NCI-H1436 (cell line): ENCODE measurements at regions not wholly inside any gene's neighbourhood (a gene's known extent, or its start where the extent isn't known, plus 50 kb on each side); places are given as distances from the start of the nearest gene placed in this dataset.
"Not testable (repeated sequence)": the region's sequence is repeated elsewhere in the genome, so short reads cannot be mapped to it uniquely, and the experiment has no call there.

Experiments used
- DNase-seq: peaks from one replicate; lab custom pipeline; 2025; lab: John Stamatoyannopoulos, UW

DNA sequence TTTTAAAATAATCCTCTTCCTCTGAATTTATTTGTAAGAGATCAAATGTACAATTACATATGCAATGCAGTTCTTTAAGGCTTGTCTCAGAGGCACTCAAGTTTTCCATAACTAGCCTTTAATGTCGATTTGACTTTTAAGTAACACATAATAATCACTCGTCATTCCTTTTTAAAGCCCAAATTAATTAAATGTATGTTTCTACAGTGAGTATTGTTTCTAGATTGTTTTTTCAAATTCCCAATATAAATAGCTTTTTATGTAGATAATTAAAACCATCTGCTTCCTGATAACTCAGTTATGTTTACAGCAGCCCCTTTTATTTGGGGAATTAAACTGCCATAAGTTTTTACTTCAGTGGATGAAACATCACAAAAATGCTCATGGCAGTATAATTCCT lies 185.1 kb downstream of the ETNK1 start:
- no peak for DNase-seq

DNA sequence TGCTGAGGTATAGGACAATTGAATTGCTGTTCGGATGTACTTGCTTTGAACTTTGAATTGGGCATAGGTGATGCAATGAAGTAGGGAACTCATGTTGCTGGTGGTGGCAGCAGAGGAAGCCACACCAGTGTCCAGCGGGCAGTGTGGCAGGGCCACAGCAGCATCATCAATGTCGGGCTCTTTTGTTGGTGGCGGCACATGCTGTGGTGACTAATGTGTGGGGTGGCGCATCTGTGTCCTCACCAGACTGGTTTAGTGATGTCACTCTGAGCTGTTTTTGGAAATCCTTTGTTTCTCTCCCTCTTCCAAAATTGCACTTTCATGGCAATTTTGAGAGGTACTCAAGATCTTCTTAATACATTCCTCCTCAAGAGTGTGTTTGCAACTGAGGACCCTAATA lies 187.6 kb downstream of the ETNK1 start:
- DNase-seq: no peak

DNA sequence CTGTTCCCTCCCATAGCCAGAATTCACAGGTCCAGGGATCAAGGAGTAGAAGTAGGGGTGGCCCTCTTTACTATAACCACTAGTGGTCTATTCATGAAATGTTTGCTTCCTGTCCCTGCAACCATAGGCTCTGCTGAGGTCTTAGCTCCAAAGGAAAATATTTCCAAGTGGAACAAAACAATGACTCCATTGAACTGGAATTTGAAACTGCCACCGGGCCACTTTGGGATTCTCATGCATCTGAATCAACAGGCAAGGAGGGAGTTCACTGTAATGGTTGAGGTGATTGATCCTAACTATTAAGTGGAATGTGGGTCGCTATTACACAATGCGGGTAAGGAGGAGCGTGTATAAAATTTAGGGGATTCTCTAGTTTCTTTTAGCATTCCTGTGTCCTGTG lies 197.0 kb downstream of the ETNK1 start:
- DNase-seq: no peak

- DNase-seq: no peak
These were observed 201.1 kb downstream of the ETNK1 start for GRCh38 chr12:22826026-22826425.

- not testable (repeated sequence) for DNase-seq
These were observed 201.5 kb downstream of the ETNK1 start for GRCh38 chr12:22826446-22826981.

DNA sequence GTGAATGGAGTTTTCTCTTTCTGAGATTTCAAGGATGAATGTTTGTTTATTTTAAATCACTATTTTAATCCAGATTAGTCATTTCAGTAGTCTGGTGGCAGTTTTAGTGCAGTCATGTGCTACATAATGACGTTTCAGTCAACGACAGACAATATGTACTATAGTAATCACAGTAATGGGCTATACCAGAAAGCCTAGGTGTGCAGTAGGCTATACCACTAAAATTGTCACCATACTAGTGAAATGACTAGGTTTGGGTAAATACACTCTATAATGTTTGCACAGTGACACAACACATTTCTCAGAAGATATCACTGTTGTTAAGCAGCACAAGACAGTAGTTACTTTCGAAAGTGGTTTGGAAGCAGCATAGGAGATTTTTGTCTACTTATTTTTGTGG lies 203.1 kb downstream of the ETNK1 start:
- DNase-seq: no peak

- DNase-seq: no peak
These were observed 210.5 kb downstream of the ETNK1 start for GRCh38 chr12:22835431-22835830.

GRCh38 chr12:22850185-22850584 lies 225.2 kb downstream of the ETNK1 start:
- no peak for DNase-seq

- no peak for DNase-seq
These were observed 226.6 kb downstream of the ETNK1 start for GRCh38 chr12:22851532-22851931.

- DNase-seq: no peak
These were observed 230.5 kb downstream of the ETNK1 start for GRCh38 chr12:22855456-22855855.

- DNase-seq: peak; percentile 27
These were observed 231.2 kb downstream of the ETNK1 start for GRCh38 chr12:22856178-22856577.

DNA sequence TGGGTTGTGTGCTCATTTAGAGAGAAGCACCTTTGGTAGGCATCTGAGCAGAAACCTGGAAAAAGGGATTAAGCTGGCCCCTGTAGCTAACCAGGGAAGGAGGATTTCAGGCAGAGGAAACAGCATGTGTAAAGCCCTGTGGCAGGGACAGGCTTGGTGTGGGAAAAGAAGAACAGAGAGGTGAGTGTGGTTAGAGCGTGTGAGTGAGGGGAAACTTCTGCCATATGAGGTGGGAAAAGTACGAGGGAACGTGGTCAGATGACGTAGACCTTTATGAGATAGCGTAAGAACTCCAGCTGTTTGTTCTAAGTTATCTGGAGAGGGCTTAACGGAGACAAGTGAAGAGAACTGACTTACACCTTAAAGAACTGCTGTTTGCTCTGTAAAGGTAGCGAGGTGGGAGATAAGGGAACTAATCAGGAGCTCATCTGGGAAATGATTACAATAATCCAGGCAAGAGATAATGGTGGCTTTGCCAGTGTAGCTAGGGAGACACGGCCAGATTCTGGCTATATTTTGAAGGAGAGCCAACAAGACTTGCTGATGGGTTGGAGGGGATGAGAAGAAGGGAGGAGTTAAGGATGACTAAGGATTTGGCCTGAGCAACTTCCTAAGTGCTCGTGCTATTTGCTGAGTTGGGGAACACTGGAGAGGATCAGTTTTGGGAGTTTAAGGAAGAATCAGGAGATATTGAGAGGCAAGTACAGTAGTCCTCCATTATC lies 234.0 kb downstream of the ETNK1 start:
- DNase-seq: no peak

GRCh38 chr12:22860926-22861325 lies 236.0 kb downstream of the ETNK1 start:
- peak; percentile 8 for DNase-seq

DNA sequence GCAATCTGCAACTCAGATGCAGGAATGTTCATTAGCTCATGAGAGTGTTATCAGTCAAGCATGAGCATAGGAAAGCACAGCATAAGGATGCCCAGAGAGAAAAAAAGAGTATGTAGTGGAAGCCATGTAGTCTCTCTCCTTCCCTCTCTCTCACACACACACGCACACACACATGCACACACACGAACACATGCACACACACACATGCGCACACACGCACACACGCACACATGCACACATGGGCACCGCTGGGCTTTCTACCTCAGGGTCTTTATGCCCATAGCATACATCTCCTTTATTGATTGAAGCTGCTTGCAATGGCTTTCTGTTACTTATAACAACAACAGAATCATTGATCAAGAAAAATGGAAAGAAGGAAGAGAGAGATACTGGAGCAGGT lies 240.9 kb downstream of the ETNK1 start:
- DNase-seq: no peak

DNA sequence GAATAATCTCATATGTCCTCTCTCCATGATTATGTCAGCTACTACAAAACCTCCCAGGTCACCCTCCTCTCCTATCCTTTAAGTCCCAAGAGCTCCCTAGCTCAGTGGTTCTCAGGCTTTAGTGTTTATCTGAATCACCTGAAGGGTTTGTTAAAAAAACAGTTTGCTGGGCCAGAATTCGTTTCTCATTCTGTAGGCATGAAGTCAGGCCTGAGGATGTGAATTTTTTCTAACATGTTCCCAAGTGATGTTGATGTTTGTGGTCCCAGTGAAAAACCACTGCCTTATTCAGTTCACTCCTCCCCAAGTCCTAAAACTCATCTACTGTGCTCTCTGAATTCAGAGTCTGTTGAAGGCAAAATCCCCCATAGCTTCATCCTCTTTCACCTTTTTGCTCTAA lies 241.4 kb downstream of the ETNK1 start:
- DNase-seq: no peak

DNA sequence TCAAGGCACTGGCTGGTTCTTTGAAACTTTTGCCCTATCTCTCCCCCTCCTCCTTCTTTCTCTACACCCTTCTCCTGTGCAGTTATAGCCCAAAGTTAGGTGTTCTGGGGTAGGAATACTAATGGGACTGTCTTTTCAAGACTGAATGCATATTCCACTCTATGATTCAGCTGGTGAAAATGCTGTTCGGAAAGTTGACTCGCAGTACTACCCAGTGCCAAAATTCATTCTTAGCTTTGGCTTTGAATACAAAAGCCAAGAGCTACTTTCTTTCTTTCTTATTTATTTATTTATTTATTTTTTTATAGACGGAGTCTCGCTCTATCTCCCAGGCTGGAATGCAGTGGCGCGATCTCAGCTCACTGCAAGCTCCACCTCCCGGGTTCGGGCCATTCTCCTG lies 249.2 kb downstream of the ETNK1 start:
- DNase-seq: no peak

DNA sequence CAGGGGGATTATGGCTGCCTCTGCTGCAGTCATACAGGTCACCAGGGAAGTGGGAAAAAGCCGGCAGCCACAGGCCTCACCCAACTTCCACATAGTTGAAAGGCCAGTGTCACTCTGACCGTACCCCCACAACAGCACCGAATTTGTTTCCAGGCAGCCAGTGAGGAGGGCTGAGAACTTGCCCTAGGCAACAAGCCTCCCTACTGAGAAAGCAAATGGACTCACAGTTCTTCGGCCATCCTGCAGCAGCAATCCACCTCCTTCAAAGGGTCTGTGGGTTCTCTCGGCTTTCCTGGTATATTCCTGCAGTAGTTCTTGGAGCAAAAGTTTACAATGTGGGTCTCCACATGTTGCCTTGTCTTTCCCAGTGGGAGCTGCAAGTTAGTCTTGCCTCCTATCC lies 251.3 kb downstream of the ETNK1 start:
- no peak for DNase-seq

GRCh38 chr12:22879203-22879602 lies 254.2 kb downstream of the ETNK1 start:
- no peak for DNase-seq

GRCh38 chr12:22880331-22880730 lies 255.4 kb downstream of the ETNK1 start:
- DNase-seq: no peak

GRCh38 chr12:22880807-22881206 lies 255.8 kb downstream of the ETNK1 start:
- DNase-seq: no peak

DNA sequence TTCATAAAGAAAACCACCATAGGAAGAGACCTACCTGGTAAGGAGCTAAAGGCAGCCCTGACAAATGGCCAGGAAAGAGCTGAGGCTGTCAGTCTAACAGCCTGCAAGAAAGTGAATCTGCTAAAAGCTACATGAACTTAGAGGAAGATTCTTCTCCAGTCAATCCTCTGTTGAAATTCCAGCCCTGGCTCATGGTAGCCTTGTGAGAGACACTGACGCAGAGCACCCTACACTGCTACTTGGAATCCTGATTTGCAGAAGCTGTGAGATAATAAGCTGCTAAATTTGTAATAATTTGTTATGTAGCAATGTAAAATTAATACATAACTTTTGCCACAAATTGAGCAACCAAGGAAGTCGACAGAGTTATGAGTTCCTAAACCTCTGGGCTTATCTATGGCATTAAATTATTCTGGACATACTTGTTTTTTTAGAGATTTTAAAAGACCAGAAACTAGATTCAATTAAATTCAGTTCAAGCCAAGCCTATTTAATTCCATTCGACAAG lies 257.0 kb downstream of the ETNK1 start:
- no peak for DNase-seq

DNA sequence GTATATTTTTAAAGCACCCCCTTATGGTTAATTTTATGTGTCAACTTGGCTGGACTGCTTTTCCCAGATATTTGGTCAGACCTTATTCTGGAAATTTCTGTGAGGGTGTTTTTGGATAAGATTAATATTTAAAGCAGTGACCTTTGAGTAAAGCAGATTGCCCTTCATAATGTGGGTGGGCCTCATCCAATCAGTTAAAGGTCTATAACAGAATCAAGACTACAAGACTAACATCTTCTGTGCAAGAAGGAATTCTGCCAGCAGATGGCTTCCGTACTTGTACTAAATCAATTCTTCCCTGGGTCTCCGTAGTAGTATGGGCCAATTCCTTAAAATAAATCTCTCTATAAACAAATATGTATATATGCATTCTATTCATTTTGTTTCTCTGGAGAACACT lies 257.6 kb downstream of the ETNK1 start:
- DNase-seq: no peak

- no peak for DNase-seq
These were observed 268.9 kb downstream of the ETNK1 start for GRCh38 chr12:22893878-22894277.

GRCh38 chr12:22899184-22899583 lies 274.2 kb downstream of the ETNK1 start:
- no peak for DNase-seq
